SK-N-SH treated with all-trans-retinoic acid at 6 μM for 48 hours (cell line): ENCODE measurements at regions not wholly inside any gene's neighbourhood (a gene's known extent, or its start where the extent isn't known, plus 50 kb on each side); places are given as distances from the start of the nearest gene placed in this dataset.

ENCODE experiments used
- ATAC-seq: fragments of 200-7000 bp; cut with Tn5 transposase; 3 replicates; pipeline ENCODE4 v1.9.1; 2020; ENCODE audit warnings: mild to moderate bottlenecking, moderate library complexity
- ARNTL ChIP-seq: fragments of 450-650 bp; formaldehyde crosslinking; IDR thresholded peaks from 2 replicates; pipeline ENCODE4 v1.5.0; 2020; ENCODE audit warnings: low read depth, mild to moderate bottlenecking, moderate library complexity, borderline replicate concordance
- BACH2 ChIP-seq: fragments of 250-450 bp; sonication (Bioruptor Pico); IDR thresholded peaks from 2 replicates; pipeline ENCODE4 v1.9.0; 2021; ENCODE audit warnings: mild to moderate bottlenecking, borderline replicate concordance
- CSDC2 ChIP-seq: fragments of 250-450 bp; sonication (Bioruptor Pico); IDR thresholded peaks from 2 replicates; pipeline ENCODE4 v1.5.0; 2020; ENCODE audit warnings: mild to moderate bottlenecking, moderate library complexity
- CSRNP3 ChIP-seq: fragments of 250-450 bp; sonication (Bioruptor Pico); IDR thresholded peaks from 2 replicates; pipeline ENCODE4 v1.5.1; 2021; ENCODE audit warnings: mild to moderate bottlenecking, moderate library complexity
- ESRRG ChIP-seq: fragments of 250-450 bp; sonication (Bioruptor Pico); IDR thresholded peaks from 2 replicates; pipeline ENCODE4 v1.6.1; 2021; ENCODE audit warnings: mild to moderate bottlenecking
- GLIS3 ChIP-seq: fragments of 250-450 bp; sonication (Bioruptor Pico); IDR thresholded peaks from 2 replicates; pipeline ENCODE4 v1.5.0; 2020; ENCODE audit warnings: mild to moderate bottlenecking, moderate library complexity
- ISL1 ChIP-seq: fragments of 250-450 bp; sonication (Bioruptor Pico); IDR thresholded peaks from 2 replicates; pipeline ENCODE4 v2.1.2; 2022; ENCODE audit warnings: mild to moderate bottlenecking, moderate library complexity
- OSR1 ChIP-seq: fragments of 250-450 bp; sonication (Bioruptor Pico); IDR thresholded peaks from 2 replicates; pipeline ENCODE4 v1.8.0; 2022; ENCODE audit warnings: moderate library complexity, mild to moderate bottlenecking, inconsistent platforms
- PPARA ChIP-seq: fragments of 250-450 bp; sonication (Bioruptor Pico); IDR thresholded peaks from 2 replicates; pipeline ENCODE4 v1.5.0; 2020; ENCODE audit warnings: mild to moderate bottlenecking, borderline replicate concordance
- RARB ChIP-seq: fragments of 250-450 bp; sonication (Bioruptor Pico); IDR thresholded peaks from 2 replicates; pipeline ENCODE4 v1.8.0; 2021; ENCODE audit warnings: mild to moderate bottlenecking, moderate library complexity
- SNAI2 ChIP-seq: fragments of 250-450 bp; sonication (Bioruptor Pico); IDR thresholded peaks from 2 replicates; pipeline ENCODE4 v1.5.0; 2020; ENCODE audit warnings: mild to moderate bottlenecking, moderate library complexity
- TCF4 ChIP-seq: fragments of 250-450 bp; sonication (Bioruptor Pico); IDR thresholded peaks from 2 replicates; pipeline ENCODE4 v1.8.0; 2021; ENCODE audit warnings: mild to moderate bottlenecking, moderate library complexity, borderline replicate concordance
- TOX ChIP-seq: fragments of 250-450 bp; sonication (Bioruptor Pico); IDR thresholded peaks from 2 replicates; pipeline ENCODE4 v1.8.0; 2021; ENCODE audit warnings: mild to moderate bottlenecking, moderate library complexity, borderline replicate concordance
- ZC3H10 ChIP-seq: fragments of 250-450 bp; sonication (Bioruptor Pico); IDR thresholded peaks from 2 replicates; pipeline ENCODE4 v1.5.1; 2021; ENCODE audit warnings: mild to moderate bottlenecking, moderate library complexity
- ZFP3 ChIP-seq: fragments of 250-450 bp; sonication (Bioruptor Pico); IDR thresholded peaks from 2 replicates; pipeline ENCODE4 v1.5.0; 2020; ENCODE audit warnings: mild to moderate bottlenecking, moderate library complexity
- ZFP30 ChIP-seq: fragments of 450-650 bp; formaldehyde crosslinking; IDR thresholded peaks from 2 replicates; pipeline ENCODE4 v1.5.0; 2022; ENCODE audit warnings: mild to moderate bottlenecking, moderate library complexity
- ZNF565 ChIP-seq: fragments of 450-650 bp; formaldehyde crosslinking; conservative IDR thresholded peaks from 2 replicates; pipeline ENCODE4 v1.5.0; 2020; ENCODE audit warnings: low read depth, mild to moderate bottlenecking, moderate library complexity
- ZNF70 ChIP-seq: fragments of 450-650 bp; formaldehyde crosslinking; IDR thresholded peaks from 2 replicates; pipeline ENCODE4 v1.5.0; 2020; ENCODE audit warnings: mild to moderate bottlenecking, moderate library complexity
- ZNF8 ChIP-seq: fragments of 450-650 bp; formaldehyde crosslinking; IDR thresholded peaks from 2 replicates; pipeline ENCODE4 v1.5.0; 2020; ENCODE audit warnings: mild to moderate bottlenecking, moderate library complexity
- TF ChIP-seq, protein P1 (sequence below): fragments of 250-450 bp; sonication (Bioruptor Pico); IDR thresholded peaks from 2 replicates; pipeline ENCODE4 v1.5.1; 2020; ENCODE audit warnings: low read depth, mild to moderate bottlenecking, moderate library complexity
- TF ChIP-seq, protein P2 (sequence below): fragments of 250-450 bp; sonication (Bioruptor Pico); IDR thresholded peaks from 2 replicates; pipeline ENCODE4 v1.8.0; 2020; ENCODE audit warnings: mild to moderate bottlenecking, moderate library complexity, borderline replicate concordance

GRCh38 chr13:74629985-74630384 is 495.8 kb upstream of the KLF12 start (continued):
- TF ChIP-seq ZNF565 (CRISPR knock-in tag) (no peak), TCF4 (no peak), ZNF70 (CRISPR knock-in tag) (no peak), ZNF8 (CRISPR knock-in tag) (no peak), CSRNP3 (no peak), PPARA (CRISPR knock-in tag) (no peak)
- TF ChIP-seq, protein P1, sequence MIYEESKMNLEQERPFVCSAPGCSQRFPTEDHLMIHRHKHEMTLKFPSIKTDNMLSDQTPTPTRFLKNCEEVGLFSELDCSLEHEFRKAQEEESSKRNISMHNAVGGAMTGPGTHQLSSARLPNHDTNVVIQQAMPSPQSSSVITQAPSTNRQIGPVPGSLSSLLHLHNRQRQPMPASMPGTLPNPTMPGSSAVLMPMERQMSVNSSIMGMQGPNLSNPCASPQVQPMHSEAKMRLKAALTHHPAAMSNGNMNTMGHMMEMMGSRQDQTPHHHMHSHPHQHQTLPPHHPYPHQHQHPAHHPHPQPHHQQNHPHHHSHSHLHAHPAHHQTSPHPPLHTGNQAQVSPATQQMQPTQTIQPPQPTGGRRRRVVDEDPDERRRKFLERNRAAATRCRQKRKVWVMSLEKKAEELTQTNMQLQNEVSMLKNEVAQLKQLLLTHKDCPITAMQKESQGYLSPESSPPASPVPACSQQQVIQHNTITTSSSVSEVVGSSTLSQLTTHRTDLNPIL: no peak
- TF ChIP-seq, all 23 proteins: peak for 0

DNA sequence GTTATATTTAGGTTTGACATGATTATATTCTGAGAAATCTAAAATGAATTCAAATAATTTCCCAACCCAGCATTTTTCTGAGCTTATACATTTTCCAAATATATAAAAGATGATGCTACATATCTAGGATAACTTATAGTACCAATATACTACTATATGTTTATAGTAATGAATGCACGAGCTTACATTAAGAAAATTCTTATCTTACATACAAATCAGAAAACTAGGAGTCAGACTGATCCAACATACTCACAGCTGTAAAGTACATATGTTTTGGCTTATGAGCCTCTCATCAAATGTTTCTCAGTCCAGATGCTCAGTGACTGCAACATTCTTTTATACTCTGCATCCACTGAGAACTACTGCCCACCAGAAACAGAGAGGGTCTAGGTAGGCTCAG is 491.3 kb upstream of the KLF12 start:
- ATAC-seq: no peak
- TF ChIP-seq ESRRG (CRISPR knock-in tag): no peak
- no peak for TF ChIP-seq ZC3H10 (CRISPR knock-in tag)
- TF ChIP-seq, all 23 proteins: peak for 0

DNA sequence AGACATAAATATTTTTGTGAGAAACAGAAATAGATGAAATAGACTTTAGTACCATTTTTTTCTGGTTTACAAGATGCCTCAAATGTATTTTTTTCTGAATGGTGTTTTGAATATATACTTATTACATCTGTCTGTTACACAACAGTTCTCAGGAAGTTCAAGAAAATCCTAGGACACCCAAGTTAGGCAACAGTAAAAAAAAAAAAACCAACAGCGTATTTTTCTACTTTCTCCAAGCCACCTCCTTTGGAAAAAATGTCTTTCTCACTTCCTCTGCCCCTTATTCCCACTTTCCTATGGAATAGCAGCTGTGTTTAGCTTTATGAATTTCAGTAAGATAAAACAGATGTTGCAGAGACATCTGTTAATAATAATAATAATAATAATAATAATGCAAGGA is 489.6 kb upstream of the KLF12 start:
- TF ChIP-seq PPARA (CRISPR knock-in tag) (no peak), GLIS3 (CRISPR knock-in tag) (no peak), ZNF565 (CRISPR knock-in tag) (no peak), OSR1 (CRISPR knock-in tag) (no peak), RARB (CRISPR knock-in tag) (no peak), ZC3H10 (CRISPR knock-in tag) (no peak), SNAI2 (CRISPR knock-in tag) (no peak), ESRRG (CRISPR knock-in tag) (no peak), ZNF70 (CRISPR knock-in tag) (no peak), ISL1 (CRISPR knock-in tag) (no peak), ZFP3 (CRISPR knock-in tag) (no peak), ARNTL (CRISPR knock-in tag) (no peak)
- TF ChIP-seq, protein P1: no peak
- TF ChIP-seq, protein P2, sequence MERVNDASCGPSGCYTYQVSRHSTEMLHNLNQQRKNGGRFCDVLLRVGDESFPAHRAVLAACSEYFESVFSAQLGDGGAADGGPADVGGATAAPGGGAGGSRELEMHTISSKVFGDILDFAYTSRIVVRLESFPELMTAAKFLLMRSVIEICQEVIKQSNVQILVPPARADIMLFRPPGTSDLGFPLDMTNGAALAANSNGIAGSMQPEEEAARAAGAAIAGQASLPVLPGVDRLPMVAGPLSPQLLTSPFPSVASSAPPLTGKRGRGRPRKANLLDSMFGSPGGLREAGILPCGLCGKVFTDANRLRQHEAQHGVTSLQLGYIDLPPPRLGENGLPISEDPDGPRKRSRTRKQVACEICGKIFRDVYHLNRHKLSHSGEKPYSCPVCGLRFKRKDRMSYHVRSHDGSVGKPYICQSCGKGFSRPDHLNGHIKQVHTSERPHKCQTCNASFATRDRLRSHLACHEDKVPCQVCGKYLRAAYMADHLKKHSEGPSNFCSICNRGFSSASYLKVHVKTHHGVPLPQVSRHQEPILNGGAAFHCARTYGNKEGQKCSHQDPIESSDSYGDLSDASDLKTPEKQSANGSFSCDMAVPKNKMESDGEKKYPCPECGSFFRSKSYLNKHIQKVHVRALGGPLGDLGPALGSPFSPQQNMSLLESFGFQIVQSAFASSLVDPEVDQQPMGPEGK (CRISPR knock-in tag): no peak
- no peak for ATAC-seq

DNA sequence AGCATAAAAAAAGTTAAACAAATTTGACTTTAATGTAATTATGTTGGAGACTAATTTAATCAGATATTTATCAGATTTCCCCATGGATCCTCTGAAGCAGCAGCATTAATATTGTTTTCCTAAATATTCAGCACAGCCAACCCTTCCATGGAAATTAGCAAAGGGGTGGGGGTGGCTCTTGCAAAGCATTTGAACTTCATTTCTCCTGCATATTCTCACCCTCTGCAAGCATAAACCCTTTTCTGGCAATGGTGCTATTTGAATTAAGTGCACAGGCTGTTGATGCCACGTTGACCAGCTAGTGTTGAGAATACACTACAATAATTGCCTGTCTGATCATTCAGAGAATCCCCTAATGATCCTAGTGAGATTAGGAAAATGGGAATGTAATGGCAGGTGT is 488.1 kb upstream of the KLF12 start:
- ATAC-seq: no peak
- TF ChIP-seq, protein P2 (CRISPR knock-in tag): no peak
- TF ChIP-seq TCF4: peak; percentile 49

GRCh38 chr13:74620711-74621110 is 486.5 kb upstream of the KLF12 start:
- ATAC-seq: no peak
- TF ChIP-seq ZFP30: no peak
- no peak for TF ChIP-seq PPARA (CRISPR knock-in tag)
- no peak for TF ChIP-seq RARB (CRISPR knock-in tag)
- TF ChIP-seq TOX (CRISPR knock-in tag): no peak
- no peak for TF ChIP-seq SNAI2 (CRISPR knock-in tag)
- TF ChIP-seq ISL1 (CRISPR knock-in tag): no peak
- no peak for TF ChIP-seq CSDC2 (CRISPR knock-in tag)
- no peak for TF ChIP-seq ZFP3 (CRISPR knock-in tag)
- TF ChIP-seq, protein P2 (CRISPR knock-in tag): no peak
- no peak for TF ChIP-seq CSRNP3
- TF ChIP-seq, protein P1: no peak
- TF ChIP-seq BACH2 (CRISPR knock-in tag): no peak
- no peak for TF ChIP-seq GLIS3 (CRISPR knock-in tag)
